ENCODE measurements at regions not wholly inside any gene's neighbourhood (a gene's known extent, or its start where the extent isn't known, plus 50 kb on each side); places are given as distances from the start of the nearest gene placed in this dataset.

DNA sequence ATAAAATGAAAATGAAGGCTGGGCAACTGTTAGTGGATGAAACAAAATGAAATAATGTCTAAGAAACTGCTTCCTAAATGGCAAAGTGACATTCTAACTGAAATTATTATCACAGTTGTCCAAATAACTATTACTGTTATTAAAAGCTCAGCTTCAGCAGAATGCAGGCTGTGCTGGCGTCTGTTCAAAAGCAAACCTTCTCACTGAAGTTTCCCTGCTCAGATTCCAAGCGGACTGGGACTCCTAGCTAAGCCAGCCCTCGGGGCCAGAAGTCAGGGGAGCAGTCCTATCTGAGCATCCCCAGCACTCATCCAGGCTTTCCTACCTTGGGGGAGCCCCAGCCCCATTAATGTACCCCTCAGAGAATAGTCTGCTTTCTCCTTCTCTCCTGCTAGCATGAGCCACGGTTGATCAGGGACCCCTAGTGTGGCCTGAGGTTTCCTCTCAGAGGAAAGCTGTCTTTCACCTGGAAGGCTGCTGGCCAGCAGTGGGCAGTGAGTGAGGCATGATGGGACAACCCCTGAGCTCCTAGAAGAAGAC is 1167.3 kb downstream of the TBC1D22A start:
- TF ChIP-seq EZH2phosphoT487 (IDR thresholded peaks at IDR 0.05; ENCODE audit: insufficient read depth, low read depth) = no peak
- TF ChIP-seq EZH2 (IDR thresholded peaks at IDR 0.05; ENCODE audit: insufficient read depth, poor library complexity, severe bottlenecking) = no peak
- Histone ChIP-seq H3K4me1 (ENCODE audit: insufficient read depth) (no peaks in the 10 kb centered on the region), H3K79me2 (ENCODE audit: insufficient read depth) (no peaks in the 10 kb centered on the region), H3K9ac (no peak overlapping the region), H3K4me3 (no peak overlapping the region), H4K20me1 (ENCODE audit: insufficient read depth) (no peaks in the 10 kb centered on the region), H3K27ac (no peak overlapping the region), H3K27me3 (replicated peaks; ENCODE audit: insufficient read depth) (no peaks in the 10 kb centered on the region), H3K9me2 (ENCODE audit: insufficient read depth) (no peaks in the 10 kb centered on the region), H3K4me2 (ENCODE audit: unreplicated experiment) (no peak overlapping the region), H3K9me3 (ENCODE audit: low read depth) (no peaks in the 10 kb centered on the region), H3F3A (ENCODE audit: insufficient read depth) (no peaks in the 10 kb centered on the region), H2AFZ (no peak overlapping the region), H3K36me3 (ENCODE audit: low read depth) (no peaks in the 10 kb centered on the region)
- 5 to 9% methylated on average over 4 of the region's 4 CpGs for WGBS, 2 experiments (ENCODE audit: low coverage in 1 of 2, low lambda C conversion rate in 2 of 2, missing lambda C conversion rate in 2 of 2)
- DNase-seq = no peak
- in situ Hi-C loops (cut with MboI) = no loop called here

DNA sequence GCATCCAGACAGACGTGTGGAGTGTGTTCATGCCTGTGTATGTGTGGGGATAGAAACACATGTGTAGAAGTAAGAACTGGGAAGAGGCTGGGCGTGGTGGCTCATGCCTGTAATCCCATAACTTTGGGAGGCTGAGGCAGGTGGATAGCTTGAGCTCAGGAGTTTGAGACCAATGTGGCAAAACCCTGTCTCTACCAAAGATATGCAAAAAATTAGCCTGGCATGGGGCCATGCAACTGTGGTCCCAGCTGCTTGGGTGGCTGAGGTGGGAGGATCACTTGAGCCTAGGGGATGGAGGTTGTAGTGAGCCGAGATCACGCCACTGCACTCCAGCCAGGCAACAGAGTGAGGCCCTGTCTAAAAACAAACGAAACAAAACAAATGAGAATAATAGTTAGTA is 1166.6 kb downstream of the TBC1D22A start:
- TF ChIP-seq EZH2 (IDR thresholded peaks at IDR 0.05; ENCODE audit: insufficient read depth, poor library complexity, severe bottlenecking) = no peak
- no peak for TF ChIP-seq EZH2phosphoT487 (IDR thresholded peaks at IDR 0.05; ENCODE audit: insufficient read depth, low read depth)
- DNase-seq = no peak
- H3K9me2 ChIP-seq (ENCODE audit: insufficient read depth) = no peaks in the 10 kb centered on the region
- no peak overlapping the region for H3K27ac ChIP-seq
- WGBS, 2 experiments (ENCODE audit: low coverage in 1 of 2, low lambda C conversion rate in 2 of 2, missing lambda C conversion rate in 2 of 2) = 18 to 21% methylated on average over 5 of the region's 5 CpGs
- no peak overlapping the region for H3K9ac ChIP-seq
- H3K79me2 ChIP-seq (ENCODE audit: insufficient read depth) = no peaks in the 10 kb centered on the region
- no peak overlapping the region for H2AFZ ChIP-seq
- no peaks in the 10 kb centered on the region for H3K27me3 ChIP-seq (replicated peaks; ENCODE audit: insufficient read depth)
- H3F3A ChIP-seq (ENCODE audit: insufficient read depth) = no peaks in the 10 kb centered on the region
- no peaks in the 10 kb centered on the region for H3K9me3 ChIP-seq (ENCODE audit: low read depth)
- no peaks in the 10 kb centered on the region for H4K20me1 ChIP-seq (ENCODE audit: insufficient read depth)
- no peak overlapping the region for H3K4me3 ChIP-seq
- in situ Hi-C loops (cut with MboI) = no loop called here
- H3K4me1 ChIP-seq (ENCODE audit: insufficient read depth) = no peaks in the 10 kb centered on the region
- no peak overlapping the region for H3K4me2 ChIP-seq (ENCODE audit: unreplicated experiment)
- H3K36me3 ChIP-seq (ENCODE audit: low read depth) = no peaks in the 10 kb centered on the region

- Histone ChIP-seq H3F3A (ENCODE audit: insufficient read depth) (no peaks in the 10 kb centered on the region), H4K20me1 (ENCODE audit: insufficient read depth) (no peaks in the 10 kb centered on the region), H3K4me1 (ENCODE audit: insufficient read depth) (no peaks in the 10 kb centered on the region), H3K27me3 (replicated peaks; ENCODE audit: insufficient read depth) (no peaks in the 10 kb centered on the region), H3K9me3 (ENCODE audit: low read depth) (no peaks in the 10 kb centered on the region), H3K9ac (no peak overlapping the region), H3K4me3 (no peak overlapping the region), H3K27ac (no peak overlapping the region), H3K4me2 (ENCODE audit: unreplicated experiment) (no peak overlapping the region), H3K36me3 (ENCODE audit: low read depth) (no peaks in the 10 kb centered on the region), H3K9me2 (ENCODE audit: insufficient read depth) (no peaks in the 10 kb centered on the region), H3K79me2 (ENCODE audit: insufficient read depth) (no peaks in the 10 kb centered on the region), H2AFZ (no peak overlapping the region)
- DNase-seq = no peak
- in situ Hi-C loops (cut with MboI) = no loop called here
- TF ChIP-seq EZH2phosphoT487 (IDR thresholded peaks at IDR 0.05; ENCODE audit: insufficient read depth, low read depth) (no peak), EZH2 (IDR thresholded peaks at IDR 0.05; ENCODE audit: insufficient read depth, poor library complexity, severe bottlenecking) (no peak)
- 17% methylated on average over 4 of the region's 4 CpGs for WGBS, 2 experiments (ENCODE audit: low coverage in 1 of 2, low lambda C conversion rate in 2 of 2, missing lambda C conversion rate in 2 of 2)
Observed at GRCh38 chr22:47928631-47929030, 1166.2 kb downstream of the TBC1D22A start.

DNA sequence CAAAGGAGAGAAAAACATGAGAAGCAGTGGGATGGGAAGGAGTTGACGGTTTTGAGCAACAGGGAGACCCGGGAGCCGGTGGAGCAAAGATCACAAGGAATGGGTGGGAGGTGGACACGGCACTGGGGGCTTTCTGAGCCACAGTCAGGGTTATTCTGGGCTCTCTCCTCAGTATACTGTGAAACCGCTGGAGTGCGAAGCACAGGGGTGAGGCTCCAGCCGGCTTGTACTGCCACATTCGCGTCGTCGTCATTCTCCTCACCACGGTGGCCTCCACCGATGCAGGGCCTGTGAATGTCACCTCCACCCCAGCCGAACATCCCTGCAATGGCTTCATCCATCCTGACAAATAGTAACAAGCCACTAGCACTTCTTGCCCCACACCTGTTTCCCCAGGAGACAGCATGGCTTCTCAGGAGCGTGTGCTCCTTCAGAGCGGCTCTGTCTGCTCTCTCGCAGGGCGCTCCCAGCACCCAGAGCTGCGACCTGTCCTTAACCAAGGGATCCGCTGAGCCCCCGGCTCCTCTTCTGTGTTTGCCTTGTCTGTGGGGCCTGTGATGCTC is 1165.3 kb downstream of the TBC1D22A start:
- Histone ChIP-seq H3K9me2 (ENCODE audit: insufficient read depth) (no peaks in the 10 kb centered on the region), H3K4me2 (ENCODE audit: unreplicated experiment) (no peak overlapping the region), H2AFZ (no peak overlapping the region), H4K20me1 (ENCODE audit: insufficient read depth) (no peaks in the 10 kb centered on the region), H3K4me3 (no peak overlapping the region), H3F3A (ENCODE audit: insufficient read depth) (no peaks in the 10 kb centered on the region), H3K9me3 (ENCODE audit: low read depth) (no peaks in the 10 kb centered on the region), H3K79me2 (ENCODE audit: insufficient read depth) (no peaks in the 10 kb centered on the region), H3K4me1 (ENCODE audit: insufficient read depth) (no peaks in the 10 kb centered on the region), H3K36me3 (ENCODE audit: low read depth) (no peaks in the 10 kb centered on the region), H3K9ac (no peak overlapping the region), H3K27me3 (replicated peaks; ENCODE audit: insufficient read depth) (no peaks in the 10 kb centered on the region), H3K27ac (no peak overlapping the region)
- WGBS, 2 experiments (ENCODE audit: low coverage in 1 of 2, low lambda C conversion rate in 2 of 2, missing lambda C conversion rate in 2 of 2) = 68 to 71% methylated on average over 20 to 21 of the region's 21 CpGs
- no peak for DNase-seq
- TF ChIP-seq EZH2phosphoT487 (IDR thresholded peaks at IDR 0.05; ENCODE audit: insufficient read depth, low read depth) = no peak
- TF ChIP-seq EZH2 (IDR thresholded peaks at IDR 0.05; ENCODE audit: insufficient read depth, poor library complexity, severe bottlenecking) = no peak
- in situ Hi-C loops (cut with MboI) = no loop called here
